Esophagus muscularis mucosa (tissue), 4 donors: ENCODE measurements at regions not wholly inside any gene's neighbourhood (a gene's known extent, or its start where the extent isn't known, plus 50 kb on each side); places are given as distances from the start of the nearest gene placed in this dataset.

Experiments used
- DNase-seq: peaks from one replicate; pipeline ENCODE4 v3.0.0-alpha.2; 2017; ENCODE audit errors: extremely low spot score
- H3K27ac ChIP-seq, 4 donors: fragments of 200-600 bp; sonication (generic); replicated peaks in 1 of 4; 1 replicate in 3 of 4; 2 replicates in 1 of 4; pipeline ENCODE4 v1.5.1; 2016 to 2019; ENCODE audit warnings: mild to moderate bottlenecking in 1 of 4
- H3K27me3 ChIP-seq, 4 donors: fragments of 200-600 bp; sonication (generic); one replicate each; pipeline versions ENCODE4 v1.5.1 to v1.6.0; 2016 to 2019
- H3K36me3 ChIP-seq, 4 donors: fragments of 200-600 bp; sonication (generic); one replicate each; pipeline ENCODE4 v1.5.1; 2016 to 2019
- H3K4me1 ChIP-seq, 4 donors: fragments of 200-600 bp; sonication (generic); one replicate each; pipeline ENCODE4 v1.5.1; 2016 to 2019
- H3K4me3 ChIP-seq, 4 donors: fragments of 200-600 bp; sonication (generic); 1 replicate in 2 of 4; 2 replicates in 2 of 4; pipeline ENCODE4 v1.5.1; 2016 to 2019; ENCODE audit warnings: mild to moderate bottlenecking in 4 of 4, moderate library complexity in 1 of 4
- H3K9me3 ChIP-seq, 4 donors: fragments of 200-600 bp; sonication (generic); 1 replicate in 3 of 4; 2 replicates in 1 of 4; pipeline ENCODE4 v1.5.1; 2016 to 2019
- CTCF ChIP-seq, 3 experiments: fragments of 200-600 bp in 2 of 3; fragments of 450-650 bp in 1 of 3; sonication (generic) in 2 of 3; IDR thresholded peaks; one replicate each; pipeline ENCODE4 v1.5.1; 2017 to 2019; ENCODE audit warnings: antibody characterized with exemption in 3 of 3, mild to moderate bottlenecking in 2 of 3, moderate library complexity in 1 of 3
- EP300 ChIP-seq: sonication (generic); formaldehyde crosslinking; IDR thresholded peaks from one replicate; pipeline ENCODE4 v1.6.1; 2017; ENCODE audit warnings: antibody characterized with exemption
- POLR2A ChIP-seq: fragments of 450-650 bp; IDR thresholded peaks from one replicate; pipeline ENCODE4 v1.6.1; 2017; ENCODE audit warnings: antibody characterized with exemption, moderate library complexity, mild to moderate bottlenecking, low read depth
- POLR2AphosphoS5 ChIP-seq, 2 donors: sonication (generic); formaldehyde crosslinking; IDR thresholded peaks; one replicate each; pipeline ENCODE4 v1.6.1; 2017; ENCODE audit warnings: antibody characterized with exemption in 2 of 2
- WGBS: methylation state at CpG from one replicate; pipeline ENCODE4 v1.1.5; 2018; 5-methylcytosine and 5-hydroxymethylcytosine counted together
- intact Hi-C: fragments of 100-400 bp; cut with DNase I; formaldehyde crosslinking; loops from one replicate; pipeline ENCODE4 v1.15.1; 2023

- no peak for TF ChIP-seq EP300
- TF ChIP-seq CTCF (IDR thresholded peaks at IDR 0.05), result no peak
- TF ChIP-seq POLR2A, result no peak
- TF ChIP-seq POLR2AphosphoS5 (IDR thresholded peaks at IDR 0.05), result no peak
- 73% methylated on average over 1 of the region's 1 CpG for WGBS
- Histone ChIP-seq H3K4me1 (no peaks in the 10 kb centered on the region), H3K9me3 (no peaks in the 10 kb centered on the region), H3K27me3 (no peaks in the 10 kb centered on the region), H3K27ac (no peak overlapping the region), H3K36me3 (no peaks in the 10 kb centered on the region), H3K4me3 (no peak overlapping the region)
- intact Hi-C loops, result no loop called here
- no peak for DNase-seq
Observed at GRCh38 chr1:90558126-90558525, 159.0 kb downstream of the BARHL2 start.

GRCh38 chr1:90557706-90558105, 159.4 kb downstream of the BARHL2 start:
- Histone ChIP-seq H3K4me3 (no peak overlapping the region), H3K27ac (no peak overlapping the region), H3K4me1 (no peaks in the 10 kb centered on the region), H3K36me3 (no peaks in the 10 kb centered on the region), H3K9me3 (no peaks in the 10 kb centered on the region), H3K27me3 (no peaks in the 10 kb centered on the region)
- no peak for TF ChIP-seq POLR2AphosphoS5 (IDR thresholded peaks at IDR 0.05)
- no peak for TF ChIP-seq POLR2A
- TF ChIP-seq CTCF (IDR thresholded peaks at IDR 0.05), result no peak
- TF ChIP-seq EP300, result no peak
- no peak for DNase-seq
- intact Hi-C loops, result no loop called here
- WGBS, result 59% methylated on average over 4 of the region's 4 CpGs

GRCh38 chr1:90550626-90551406, 166.3 kb downstream of the BARHL2 start:
- Histone ChIP-seq H3K4me1 (no peaks in the 10 kb centered on the region), H3K27me3 (peaks cover 0 to 6% (median 0%) of the 10 kb centered on the region in 4 donors), H3K9me3 (no peaks in the 10 kb centered on the region), H3K27ac (no peak overlapping the region), H3K36me3 (no peaks in the 10 kb centered on the region), H3K4me3 (no peak overlapping the region)
- intact Hi-C loops, result no loop called here
- 62% methylated on average over 12 of the region's 12 CpGs for WGBS
- no peak for DNase-seq
- TF ChIP-seq POLR2AphosphoS5 (IDR thresholded peaks at IDR 0.05) (no peak), EP300 (no peak), CTCF (IDR thresholded peaks at IDR 0.05) (no peak), POLR2A (no peak)

GRCh38 chr1:90544356-90544755, 172.7 kb downstream of the BARHL2 start:
- H3K27me3 ChIP-seq, result no peaks in the 10 kb centered on the region

More at GRCh38 chr1:90544356-90544755, 172.7 kb downstream of the BARHL2 start:
- 47% methylated on average over 4 of the region's 4 CpGs for WGBS
- H3K4me3 ChIP-seq, result no peak overlapping the region
- no peak overlapping the region for H3K27ac ChIP-seq
- no peaks in the 10 kb centered on the region for H3K4me1 ChIP-seq
- H3K36me3 ChIP-seq, result no peaks in the 10 kb centered on the region
- H3K9me3 ChIP-seq, result no peaks in the 10 kb centered on the region
- intact Hi-C loops, result no loop called here
- no peak for DNase-seq
- TF ChIP-seq CTCF (IDR thresholded peaks at IDR 0.05), result no peak
- no peak for TF ChIP-seq EP300
- TF ChIP-seq POLR2AphosphoS5 (IDR thresholded peaks at IDR 0.05), result no peak
- no peak for TF ChIP-seq POLR2A
